ENCODE measurements at regions not wholly inside any gene's neighbourhood (a gene's known extent, or its start where the extent isn't known, plus 50 kb on each side); places are given as distances from the start of the nearest gene placed in this dataset.
A peak's percentile ranks its signal among the peaks of the same experiment; 100 is the strongest.

DNA sequence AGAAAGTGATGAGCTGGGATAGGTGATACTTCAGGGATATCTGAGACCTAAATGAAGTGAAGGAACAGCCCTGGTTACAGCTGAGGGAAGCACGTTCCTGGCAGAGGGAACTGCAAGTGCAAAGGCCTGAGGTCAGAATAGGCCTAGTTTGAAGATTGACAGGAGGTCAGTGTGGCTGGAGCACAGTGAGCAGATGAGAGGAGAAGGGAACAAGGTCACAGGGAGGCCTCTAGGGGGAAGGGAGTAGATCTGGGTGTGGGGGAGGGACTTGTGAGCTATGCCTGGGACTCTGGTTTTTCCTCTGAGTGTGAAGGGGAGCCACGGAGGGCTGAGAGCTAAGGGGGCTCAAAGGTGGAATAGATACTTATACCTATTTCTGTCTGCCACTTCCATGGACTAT is 736.4 kb downstream of the MATN1 start:
- no peak overlapping the region for H3K27ac ChIP-seq (ENCODE audit: low read depth in 1 of 2, low read length in 2 of 2)
- peaks cover 7 to 31% (median 22%) of the 10 kb centered on the region in 4 donors for H3K4me1 ChIP-seq (ENCODE audit: control insufficient read depth in 4 of 4, insufficient read depth in 4 of 4, low read length in 3 of 4)
- H3K36me3 ChIP-seq (ENCODE audit: control insufficient read depth in 4 of 4, insufficient read depth in 3 of 4, low read depth in 1 of 4, low read length in 3 of 4): no peaks in the 10 kb centered on the region
- H3K9me3 ChIP-seq (ENCODE audit: control insufficient read depth in 4 of 4, low read length in 3 of 4): no peaks in the 10 kb centered on the region
- H3K9ac ChIP-seq (ENCODE audit: low read depth in 1 of 2, low read length in 2 of 2): no peak overlapping the region
- WGBS: 48% methylated on average over 2 of the region's 2 CpGs
- peak; percentile 28 for DNase-seq (ENCODE audit: low spot score)
- TF ChIP-seq FOXA1 (IDR thresholded peaks at IDR 0.05) (no peak), NR2F2 (IDR thresholded peaks at IDR 0.05) (peak; percentile 31), HNF4A (conservative IDR thresholded peaks at IDR 0.05) (peak in 1 of 2 donors; percentile 25), FOXA2 (IDR thresholded peaks at IDR 0.05) (no peak), EGR1 (IDR thresholded peaks at IDR 0.05; ENCODE audit: low read depth in 2 of 2) (no peak), JUND (IDR thresholded peaks at IDR 0.05) (no peak), GABPA (IDR thresholded peaks at IDR 0.05 in 1 of 2, conservative IDR thresholded peaks at IDR 0.05 in 1 of 2) (no peak), HNF4G (IDR thresholded peaks at IDR 0.05) (peak; percentile 11), RAD21 (IDR thresholded peaks at IDR 0.05) (peak in 1 of 2 donors; percentile 12), YY1 (IDR thresholded peaks at IDR 0.05) (no peak), RXRA (IDR thresholded peaks at IDR 0.05) (peak; percentile 78 to 84), SP1 (IDR thresholded peaks at IDR 0.05) (peak; percentile 31), TAF1 (conservative IDR thresholded peaks at IDR 0.05) (no peak)
- TF ChIP-seq, protein P1, sequence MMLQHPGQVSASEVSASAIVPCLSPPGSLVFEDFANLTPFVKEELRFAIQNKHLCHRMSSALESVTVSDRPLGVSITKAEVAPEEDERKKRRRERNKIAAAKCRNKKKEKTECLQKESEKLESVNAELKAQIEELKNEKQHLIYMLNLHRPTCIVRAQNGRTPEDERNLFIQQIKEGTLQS (IDR thresholded peaks at IDR 0.05): no peak
- TF ChIP-seq, protein P2, sequence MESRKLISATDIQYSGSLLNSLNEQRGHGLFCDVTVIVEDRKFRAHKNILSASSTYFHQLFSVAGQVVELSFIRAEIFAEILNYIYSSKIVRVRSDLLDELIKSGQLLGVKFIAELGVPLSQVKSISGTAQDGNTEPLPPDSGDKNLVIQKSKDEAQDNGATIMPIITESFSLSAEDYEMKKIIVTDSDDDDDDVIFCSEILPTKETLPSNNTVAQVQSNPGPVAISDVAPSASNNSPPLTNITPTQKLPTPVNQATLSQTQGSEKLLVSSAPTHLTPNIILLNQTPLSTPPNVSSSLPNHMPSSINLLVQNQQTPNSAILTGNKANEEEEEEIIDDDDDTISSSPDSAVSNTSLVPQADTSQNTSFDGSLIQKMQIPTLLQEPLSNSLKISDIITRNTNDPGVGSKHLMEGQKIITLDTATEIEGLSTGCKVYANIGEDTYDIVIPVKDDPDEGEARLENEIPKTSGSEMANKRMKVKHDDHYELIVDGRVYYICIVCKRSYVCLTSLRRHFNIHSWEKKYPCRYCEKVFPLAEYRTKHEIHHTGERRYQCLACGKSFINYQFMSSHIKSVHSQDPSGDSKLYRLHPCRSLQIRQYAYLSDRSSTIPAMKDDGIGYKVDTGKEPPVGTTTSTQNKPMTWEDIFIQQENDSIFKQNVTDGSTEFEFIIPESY (IDR thresholded peaks at IDR 0.05): no peak
- TF ChIP-seq, protein P3, sequence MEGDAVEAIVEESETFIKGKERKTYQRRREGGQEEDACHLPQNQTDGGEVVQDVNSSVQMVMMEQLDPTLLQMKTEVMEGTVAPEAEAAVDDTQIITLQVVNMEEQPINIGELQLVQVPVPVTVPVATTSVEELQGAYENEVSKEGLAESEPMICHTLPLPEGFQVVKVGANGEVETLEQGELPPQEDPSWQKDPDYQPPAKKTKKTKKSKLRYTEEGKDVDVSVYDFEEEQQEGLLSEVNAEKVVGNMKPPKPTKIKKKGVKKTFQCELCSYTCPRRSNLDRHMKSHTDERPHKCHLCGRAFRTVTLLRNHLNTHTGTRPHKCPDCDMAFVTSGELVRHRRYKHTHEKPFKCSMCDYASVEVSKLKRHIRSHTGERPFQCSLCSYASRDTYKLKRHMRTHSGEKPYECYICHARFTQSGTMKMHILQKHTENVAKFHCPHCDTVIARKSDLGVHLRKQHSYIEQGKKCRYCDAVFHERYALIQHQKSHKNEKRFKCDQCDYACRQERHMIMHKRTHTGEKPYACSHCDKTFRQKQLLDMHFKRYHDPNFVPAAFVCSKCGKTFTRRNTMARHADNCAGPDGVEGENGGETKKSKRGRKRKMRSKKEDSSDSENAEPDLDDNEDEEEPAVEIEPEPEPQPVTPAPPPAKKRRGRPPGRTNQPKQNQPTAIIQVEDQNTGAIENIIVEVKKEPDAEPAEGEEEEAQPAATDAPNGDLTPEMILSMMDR (IDR thresholded peaks at IDR 0.05; ENCODE audit: low read depth, low read length, missing input control): no peak
- TF ChIP-seq, protein P4, sequence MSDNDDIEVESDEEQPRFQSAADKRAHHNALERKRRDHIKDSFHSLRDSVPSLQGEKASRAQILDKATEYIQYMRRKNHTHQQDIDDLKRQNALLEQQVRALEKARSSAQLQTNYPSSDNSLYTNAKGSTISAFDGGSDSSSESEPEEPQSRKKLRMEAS (IDR thresholded peaks at IDR 0.05): peak; percentile 13
- TF ChIP-seq, protein P5, sequence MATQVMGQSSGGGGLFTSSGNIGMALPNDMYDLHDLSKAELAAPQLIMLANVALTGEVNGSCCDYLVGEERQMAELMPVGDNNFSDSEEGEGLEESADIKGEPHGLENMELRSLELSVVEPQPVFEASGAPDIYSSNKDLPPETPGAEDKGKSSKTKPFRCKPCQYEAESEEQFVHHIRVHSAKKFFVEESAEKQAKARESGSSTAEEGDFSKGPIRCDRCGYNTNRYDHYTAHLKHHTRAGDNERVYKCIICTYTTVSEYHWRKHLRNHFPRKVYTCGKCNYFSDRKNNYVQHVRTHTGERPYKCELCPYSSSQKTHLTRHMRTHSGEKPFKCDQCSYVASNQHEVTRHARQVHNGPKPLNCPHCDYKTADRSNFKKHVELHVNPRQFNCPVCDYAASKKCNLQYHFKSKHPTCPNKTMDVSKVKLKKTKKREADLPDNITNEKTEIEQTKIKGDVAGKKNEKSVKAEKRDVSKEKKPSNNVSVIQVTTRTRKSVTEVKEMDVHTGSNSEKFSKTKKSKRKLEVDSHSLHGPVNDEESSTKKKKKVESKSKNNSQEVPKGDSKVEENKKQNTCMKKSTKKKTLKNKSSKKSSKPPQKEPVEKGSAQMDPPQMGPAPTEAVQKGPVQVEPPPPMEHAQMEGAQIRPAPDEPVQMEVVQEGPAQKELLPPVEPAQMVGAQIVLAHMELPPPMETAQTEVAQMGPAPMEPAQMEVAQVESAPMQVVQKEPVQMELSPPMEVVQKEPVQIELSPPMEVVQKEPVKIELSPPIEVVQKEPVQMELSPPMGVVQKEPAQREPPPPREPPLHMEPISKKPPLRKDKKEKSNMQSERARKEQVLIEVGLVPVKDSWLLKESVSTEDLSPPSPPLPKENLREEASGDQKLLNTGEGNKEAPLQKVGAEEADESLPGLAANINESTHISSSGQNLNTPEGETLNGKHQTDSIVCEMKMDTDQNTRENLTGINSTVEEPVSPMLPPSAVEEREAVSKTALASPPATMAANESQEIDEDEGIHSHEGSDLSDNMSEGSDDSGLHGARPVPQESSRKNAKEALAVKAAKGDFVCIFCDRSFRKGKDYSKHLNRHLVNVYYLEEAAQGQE (IDR thresholded peaks at IDR 0.05): no peak
- no peak overlapping the region for H3K4me3 ChIP-seq (ENCODE audit: low read depth in 1 of 3, low read length in 3 of 3)
- no peaks in the 10 kb centered on the region for H3K27me3 ChIP-seq (ENCODE audit: control insufficient read depth in 4 of 4, insufficient read depth in 4 of 4, low read length in 3 of 4)
